ENCODE measurements at regions not wholly inside any gene's neighbourhood (a gene's known extent, or its start where the extent isn't known, plus 50 kb on each side); places are given as distances from the start of the nearest gene placed in this dataset.

DNA sequence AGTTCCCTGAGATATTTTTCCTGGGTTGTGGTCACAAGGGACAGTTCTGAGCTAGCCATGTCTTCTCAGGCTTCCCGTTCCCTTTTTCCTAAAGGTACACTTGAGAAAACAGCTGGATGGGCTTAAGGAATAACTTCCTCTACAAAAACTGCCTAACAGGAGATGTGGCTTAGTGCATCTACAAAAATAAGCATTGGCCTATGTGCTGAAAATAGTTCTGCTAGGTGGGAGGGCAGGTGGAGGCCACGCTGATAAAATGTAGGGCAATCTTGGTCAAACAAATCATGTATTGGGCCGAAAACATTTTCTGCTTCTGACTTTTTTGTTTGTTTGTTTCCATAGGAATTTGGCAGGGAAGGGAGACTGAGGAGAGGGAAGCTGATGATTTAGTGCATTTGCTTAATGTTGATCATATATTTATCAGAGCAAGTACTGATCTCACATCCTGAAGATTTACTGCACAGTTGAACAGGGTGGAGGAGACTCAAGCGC lies 409.4 kb upstream of the FZD8 start:
- TF ChIP-seq CTCF (IDR thresholded peaks at IDR 0.05) (no peak), POLR2AphosphoS5 (IDR thresholded peaks at IDR 0.05) (no peak), POLR2A (IDR thresholded peaks at IDR 0.05) (no peak)

Measured in upper lobe of left lung (tissue), 4 donors.